Endothelial cell of umbilical vein (primary cell): ENCODE measurements at regions not wholly inside any gene's neighbourhood (a gene's known extent, or its start where the extent isn't known, plus 50 kb on each side); places are given as distances from the start of the nearest gene placed in this dataset.

Experiments
- BruUV-seq: library from RNA; stranded (reverse); fragments of 400-500 nt; replicated peaks from 2 replicates; lab custom pipeline; 2021; lab: Mats Ljungman, UMichigan
- CTCF ChIA-PET: fragments of 300-600, 350-600 bp; sonication (Branson Sonifier 250); formaldehyde crosslinking; loops from one replicate; lab custom pipeline; 2021; ENCODE audit warnings: antibody characterized with exemption, inconsistent platforms; lab: Charles Lee
- POLR2A ChIA-PET: fragments of 300-600, 350-600 bp; sonication (Branson Sonifier 250); formaldehyde crosslinking; loops from one replicate; lab custom pipeline; 2021; ENCODE audit warnings: antibody characterized with exemption, inconsistent platforms; lab: Charles Lee
- DNase-seq: peaks from one replicate; pipeline ENCODE4 v3.0.0-alpha.2; 2011; ENCODE audit warnings: low read depth, low spot score
- FAIRE-seq: peaks from 2 replicates; lab custom pipeline; 2011; peaks lifted over from hg19 to GRCh38; lab: Jason Lieb, UNC
- H2AFZ ChIP-seq: 2 replicates; pipeline ENCODE4 v1.6.0; 2012; ENCODE audit warnings: low read depth, low read length, control low read depth, inconsistent platforms
- H3K27ac ChIP-seq: 2 replicates; pipeline ENCODE4 v1.5.1; 2011; ENCODE audit warnings: low read depth, mild to moderate bottlenecking, control low read depth, low read length, moderate library complexity; ENCODE audit not compliant: insufficient read depth
- H3K27me3 ChIP-seq, 2 experiments: 2 replicates each; pipeline versions ENCODE4 v1.6.0 to v1.6.1; 2011; ENCODE audit warnings: low read length in 2 of 2, mixed read lengths in 1 of 2; ENCODE audit not compliant: control insufficient read depth in 2 of 2, insufficient read depth in 2 of 2
- H3K36me3 ChIP-seq, 2 experiments: 2 replicates in 1 of 2; 3 replicates in 1 of 2; pipeline ENCODE4 v1.5.1; 2011; ENCODE audit warnings: low read length in 2 of 2, mild to moderate bottlenecking in 1 of 2, moderate library complexity in 1 of 2; ENCODE audit not compliant: control insufficient read depth in 2 of 2, insufficient read depth in 2 of 2; ENCODE audit errors: extremely low read depth in 1 of 2
- H3K4me1 ChIP-seq: 3 replicates; pipeline ENCODE4 v1.5.1; 2011; ENCODE audit warnings: mild to moderate bottlenecking, low read length; ENCODE audit not compliant: control insufficient read depth, insufficient read depth; ENCODE audit errors: extremely low read depth
- H3K4me2 ChIP-seq: 2 replicates; pipeline ENCODE4 v1.6.1; 2011; ENCODE audit warnings: low read length, control low read depth, mixed read lengths; ENCODE audit not compliant: insufficient read depth
- H3K4me3 ChIP-seq, 3 experiments: fragments of 200-600 bp in 1 of 3; sonication (generic), shearing (Covaris generic) in 1 of 3; replicated peaks in 1 of 3; 2 replicates each; pipeline ENCODE4 v1.5.1; 2011 to 2016; ENCODE audit warnings: control low read depth in 3 of 3, low read length in 3 of 3, mild to moderate bottlenecking in 2 of 3, inconsistent platforms in 1 of 3, low read depth in 1 of 3, moderate library complexity in 1 of 3; ENCODE audit not compliant: insufficient read depth in 1 of 3
- H3K79me2 ChIP-seq: 2 replicates; pipeline ENCODE4 v1.6.0; 2012; ENCODE audit warnings: low read length, inconsistent platforms; ENCODE audit not compliant: control insufficient read depth, insufficient read depth
- H3K9ac ChIP-seq: replicated peaks from 2 replicates; pipeline ENCODE3; 2011; ENCODE audit warnings: low read length, control low read depth; ENCODE audit not compliant: insufficient read depth; ENCODE audit errors: extremely low read depth
- H3K9me1 ChIP-seq: replicated peaks from 3 replicates; pipeline ENCODE4 v1.6.0; 2011; ENCODE audit warnings: mild to moderate bottlenecking, low read length; ENCODE audit not compliant: control insufficient read depth, insufficient read depth; ENCODE audit errors: extremely low read depth
- H3K9me3 ChIP-seq: replicated peaks from 2 replicates; pipeline ENCODE4 v1.5.1; 2012; ENCODE audit warnings: low read length, inconsistent platforms; ENCODE audit not compliant: control insufficient read depth, insufficient read depth
- H4K20me1 ChIP-seq: replicated peaks from 2 replicates; pipeline ENCODE3; 2011; ENCODE audit warnings: mild to moderate bottlenecking, low read length; ENCODE audit not compliant: control insufficient read depth, insufficient read depth; ENCODE audit errors: extremely low read depth
- CTCF ChIP-seq, 2 donors: IDR thresholded peaks; 1 replicate in 1 of 2; 2 replicates in 1 of 2; pipeline ENCODE4 v1.5.1; 2011; ENCODE audit warnings: low read length in 2 of 2, mild to moderate bottlenecking in 2 of 2, moderate library complexity in 2 of 2, control low read depth in 1 of 2, inconsistent platforms in 1 of 2, low read depth in 1 of 2; ENCODE audit not compliant: insufficient read depth in 1 of 2; ENCODE audit errors: extremely low read depth in 1 of 2
- EZH2 ChIP-seq: IDR thresholded peaks from 2 replicates; pipeline ENCODE4 v1.6.1; 2012; ENCODE audit warnings: borderline replicate concordance, low read depth, mild to moderate bottlenecking, moderate library complexity, low read length, inconsistent platforms; ENCODE audit not compliant: severe bottlenecking
- FOS ChIP-seq: IDR thresholded peaks from 2 replicates; pipeline ENCODE4 v1.6.1; 2011; ENCODE audit warnings: mild to moderate bottlenecking, low read length, moderate library complexity, borderline replicate concordance; ENCODE audit not compliant: insufficient read depth
- GATA2 ChIP-seq: IDR thresholded peaks from 2 replicates; pipeline ENCODE4 v1.7.0; 2011; ENCODE audit warnings: low read depth, mild to moderate bottlenecking, moderate library complexity, mixed read lengths, low read length; ENCODE audit not compliant: insufficient read length, insufficient read depth
- JUN ChIP-seq: IDR thresholded peaks from 2 replicates; pipeline ENCODE4 v1.6.1; 2011; ENCODE audit warnings: borderline replicate concordance, low read depth; ENCODE audit not compliant: insufficient read length, insufficient read depth
- MAX ChIP-seq: IDR thresholded peaks from 2 replicates; pipeline ENCODE4 v1.6.1; 2011; ENCODE audit not compliant: insufficient read depth, insufficient read length
- MYC ChIP-seq: IDR thresholded peaks from one replicate; pipeline ENCODE4 v1.6.1; 2011; ENCODE audit warnings: mild to moderate bottlenecking, low read depth, low read length
- POLR2A ChIP-seq: IDR thresholded peaks from 2 replicates; pipeline ENCODE4 v1.6.1; 2012; ENCODE audit warnings: low read depth, mild to moderate bottlenecking, control low read depth, low read length
- POLR2AphosphoS5 ChIP-seq: IDR thresholded peaks from 2 replicates; pipeline ENCODE4 v1.6.1; 2012; ENCODE audit warnings: low read depth, mild to moderate bottlenecking, control low read depth, low read length, moderate library complexity; ENCODE audit not compliant: insufficient read depth
- dilution Hi-C: fragments of 300-500 bp; cut with MboI; formaldehyde crosslinking; loops from one replicate; pipeline ENCODE4 v1.15.0; 2019; ENCODE audit warnings: low sequenced_read_pairs; ENCODE audit not compliant: extremely low pct_ligation_motif_present
- intact Hi-C: fragments of 100-400 bp; cut with micrococcal nuclease; formaldehyde crosslinking; loops from one replicate; pipeline ENCODE4 v1.10.0; 2022

GRCh38 chr10:33883881-33884280 lies 549.4 kb upstream of the NRP1 start:
- FAIRE-seq: no peak
- no peak for DNase-seq
- no peak overlapping the region for H3K4me3 ChIP-seq
- intact Hi-C loops (no loop called here), dilution Hi-C loops (no loop called here)
- H3K27ac ChIP-seq: no peak overlapping the region
- H3K79me2 ChIP-seq: no peaks in the 10 kb centered on the region
- no peak overlapping the region for H2AFZ ChIP-seq
- H3K9me1 ChIP-seq: no peaks in the 10 kb centered on the region
- no peak overlapping the region for H3K9ac ChIP-seq
- no peaks in the 10 kb centered on the region for H3K36me3 ChIP-seq
- CTCF ChIA-PET: no interaction called here
- POLR2A ChIA-PET: no interaction called here
- H3K9me3 ChIP-seq: no peaks in the 10 kb centered on the region
- no peaks in the 10 kb centered on the region for H3K4me1 ChIP-seq
- TF ChIP-seq CTCF (IDR thresholded peaks at IDR 0.05; ENCODE audit: extremely low read depth in 1 of 2, insufficient read depth in 1 of 2, low read depth in 1 of 2, low read length in 2 of 2) (no peak), FOS (no peak), EZH2 (no peak), POLR2A (no peak), MYC (no peak), MAX (no peak), GATA2 (no peak), POLR2AphosphoS5 (no peak), JUN (no peak)
- H4K20me1 ChIP-seq: no peaks in the 10 kb centered on the region
- BruUV-seq: no TSS peak
- H3K4me2 ChIP-seq: no peak overlapping the region
- H3K27me3 ChIP-seq: peaks cover 8 to 10% of the 10 kb centered on the region in 2 experiments
